Choroid plexus epithelial cell (primary cell): ENCODE measurements at regions not wholly inside any gene's neighbourhood (a gene's known extent, or its start where the extent isn't known, plus 50 kb on each side); places are given as distances from the start of the nearest gene placed in this dataset.

ENCODE experiments used
- DNase-seq: peaks from one replicate; pipeline ENCODE4 v3.0.0-alpha.2; 2010; ENCODE audit warnings: low read depth
- H3K4me3 ChIP-seq: 2 replicates; pipeline ENCODE4 v1.5.1; 2011; ENCODE audit warnings: low read depth, mild to moderate bottlenecking, control low read depth, low read length, moderate library complexity
- CTCF ChIP-seq: conservative IDR thresholded peaks from 2 replicates; pipeline ENCODE4 v1.5.1; 2011; ENCODE audit warnings: low read depth, mild to moderate bottlenecking, control low read depth, inconsistent platforms, low read length, moderate library complexity

- no peak for DNase-seq
- TF ChIP-seq CTCF: no peak
- H3K4me3 ChIP-seq: no peak overlapping the region
Observed at GRCh38 chr17:37844977-37845293, 79.3 kb upstream of the TBC1D3K start.

GRCh38 chr17:37844158-37844976 lies 79.8 kb upstream of the TBC1D3K start:
- peak; percentile 70 for DNase-seq
- TF ChIP-seq CTCF: peak; percentile 92
- peak overlapping the region; percentile 40 for H3K4me3 ChIP-seq

GRCh38 chr17:37842401-37842800 lies 81.8 kb upstream of the TBC1D3K start:
- no peak for TF ChIP-seq CTCF
- no peak for DNase-seq
- no peak overlapping the region for H3K4me3 ChIP-seq

GRCh38 chr17:37841232-37841631 lies 83.0 kb upstream of the TBC1D3K start:
- no peak overlapping the region for H3K4me3 ChIP-seq
- no peak for DNase-seq
- TF ChIP-seq CTCF: no peak

GRCh38 chr17:37840576-37840975 lies 83.6 kb upstream of the TBC1D3K start:
- DNase-seq: no peak
- no peak for TF ChIP-seq CTCF
- no peak overlapping the region for H3K4me3 ChIP-seq

- no peak for TF ChIP-seq CTCF
- DNase-seq: no peak
- H3K4me3 ChIP-seq: no peak overlapping the region
Observed at GRCh38 chr17:37839196-37839978, 84.8 kb upstream of the TBC1D3K start.
